Psoas muscle (tissue), 7 donors: ENCODE measurements at regions not wholly inside any gene's neighbourhood (a gene's known extent, or its start where the extent isn't known, plus 50 kb on each side); places are given as distances from the start of the nearest gene placed in this dataset.
A peak's percentile ranks its signal among the peaks of the same experiment; 100 is the strongest.

Experiments used
- ATAC-seq, 4 donors: fragments of 200-7000 bp; cut with Tn5 transposase; one replicate each; pipeline ENCODE4 v1.9.1; 2020; ENCODE audit warnings: moderate library complexity in 3 of 4, mild to moderate bottlenecking in 2 of 4
- DNase-seq, 2 donors: peaks; one replicate each; pipeline ENCODE4 v3.0.0-alpha.2; 2020
- H3K27ac ChIP-seq: fragments of 200-600 bp; one replicate; pipeline ENCODE4 v1.8.0; 2022
- H3K27me3 ChIP-seq, 3 donors: fragments of 200-600 bp in 1 of 3; one replicate each; pipeline versions ENCODE4 v1.6.1 to v1.8.0; 2013 to 2022; ENCODE audit warnings: low read length in 2 of 3, mild to moderate bottlenecking in 2 of 3, moderate library complexity in 1 of 3; ENCODE audit not compliant: insufficient read depth in 3 of 3
- H3K36me3 ChIP-seq, 2 donors: fragments of 200-600 bp in 1 of 2; one replicate each; pipeline versions ENCODE4 v1.6.1 to v1.8.0; 2013 to 2022; ENCODE audit warnings: low read depth in 1 of 2, mild to moderate bottlenecking in 1 of 2, moderate library complexity in 1 of 2; ENCODE audit not compliant: insufficient read depth in 1 of 2
- H3K4me1 ChIP-seq: fragments of 200-600 bp; one replicate; pipeline ENCODE4 v1.8.0; 2022
- H3K4me3 ChIP-seq: fragments of 200-600 bp; one replicate; pipeline ENCODE4 v1.8.0; 2022; ENCODE audit warnings: mild to moderate bottlenecking
- H3K9me3 ChIP-seq: fragments of 200-600 bp; one replicate; pipeline ENCODE4 v1.8.0; 2022
- WGBS, 3 donors: extraction: QIAGEN DNeasy Blood & Tissue Kit; methylation state at CpG; one replicate each; pipeline versions ENCODE4 v1.1.6 to v1.1.7; 2013; 5-methylcytosine and 5-hydroxymethylcytosine counted together
- intact Hi-C, 2 donors: fragments of 100-400 bp; cut with DNase I; formaldehyde crosslinking; loops; one replicate each; pipeline versions ENCODE4 v1.11.0 to v1.14.2; 2022
- TF ChIP-seq, protein P1 (sequence below): fragments of 200-600 bp; IDR thresholded peaks from one replicate; pipeline ENCODE4 v1.8.0; 2022; ENCODE audit warnings: antibody characterized with exemption
- donor health status: healthy with polysubstance abuse.
- donor health status: DM: no; HTN: no; CAD: no; lungs with moderate emphysema.
- donor health status: Bipolar disorder and iron deficiency.
- donor health status: healthy.
- donor health status: DM: yes; HTN: yes; CAD: no.
- donor health status: DM: no; HTN: no; CAD: no.
- donor health status: DM: yes; HTN: yes; CAD: no.

DNA sequence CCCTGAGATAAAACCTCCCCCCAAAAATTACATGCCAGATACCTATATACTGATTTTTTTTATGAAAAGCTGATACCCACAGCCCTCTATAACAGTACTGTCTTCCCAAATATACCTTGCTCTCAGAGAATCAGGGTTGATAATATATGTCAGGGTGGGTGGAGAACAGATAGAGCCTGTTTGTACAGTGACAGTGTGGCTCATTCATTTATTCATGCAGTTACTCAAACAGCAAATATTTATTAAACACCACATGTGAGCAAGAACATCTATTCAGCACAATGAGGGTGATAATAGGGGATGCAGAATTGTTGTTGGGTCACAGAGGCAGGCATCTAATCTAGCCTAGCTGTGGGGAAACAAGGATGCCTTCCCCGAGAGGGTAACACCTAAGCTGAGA is 334.2 kb downstream of the MAFB start:
- TF ChIP-seq, protein P1, sequence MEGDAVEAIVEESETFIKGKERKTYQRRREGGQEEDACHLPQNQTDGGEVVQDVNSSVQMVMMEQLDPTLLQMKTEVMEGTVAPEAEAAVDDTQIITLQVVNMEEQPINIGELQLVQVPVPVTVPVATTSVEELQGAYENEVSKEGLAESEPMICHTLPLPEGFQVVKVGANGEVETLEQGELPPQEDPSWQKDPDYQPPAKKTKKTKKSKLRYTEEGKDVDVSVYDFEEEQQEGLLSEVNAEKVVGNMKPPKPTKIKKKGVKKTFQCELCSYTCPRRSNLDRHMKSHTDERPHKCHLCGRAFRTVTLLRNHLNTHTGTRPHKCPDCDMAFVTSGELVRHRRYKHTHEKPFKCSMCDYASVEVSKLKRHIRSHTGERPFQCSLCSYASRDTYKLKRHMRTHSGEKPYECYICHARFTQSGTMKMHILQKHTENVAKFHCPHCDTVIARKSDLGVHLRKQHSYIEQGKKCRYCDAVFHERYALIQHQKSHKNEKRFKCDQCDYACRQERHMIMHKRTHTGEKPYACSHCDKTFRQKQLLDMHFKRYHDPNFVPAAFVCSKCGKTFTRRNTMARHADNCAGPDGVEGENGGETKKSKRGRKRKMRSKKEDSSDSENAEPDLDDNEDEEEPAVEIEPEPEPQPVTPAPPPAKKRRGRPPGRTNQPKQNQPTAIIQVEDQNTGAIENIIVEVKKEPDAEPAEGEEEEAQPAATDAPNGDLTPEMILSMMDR, result no peak
- Histone ChIP-seq H3K27ac (no peak overlapping the region), H3K4me3 (no peak overlapping the region), H3K27me3 (no peaks in the 10 kb centered on the region), H3K4me1 (no peaks in the 10 kb centered on the region), H3K36me3 (no peaks in the 10 kb centered on the region), H3K9me3 (no peaks in the 10 kb centered on the region)
- DNase-seq (no peak), ATAC-seq (no peak)
- intact Hi-C loops, result no loop called here
- WGBS, 3 donors, result 82 to 96% (median 92%) methylated on average over 1 of the region's 1 CpG

DNA sequence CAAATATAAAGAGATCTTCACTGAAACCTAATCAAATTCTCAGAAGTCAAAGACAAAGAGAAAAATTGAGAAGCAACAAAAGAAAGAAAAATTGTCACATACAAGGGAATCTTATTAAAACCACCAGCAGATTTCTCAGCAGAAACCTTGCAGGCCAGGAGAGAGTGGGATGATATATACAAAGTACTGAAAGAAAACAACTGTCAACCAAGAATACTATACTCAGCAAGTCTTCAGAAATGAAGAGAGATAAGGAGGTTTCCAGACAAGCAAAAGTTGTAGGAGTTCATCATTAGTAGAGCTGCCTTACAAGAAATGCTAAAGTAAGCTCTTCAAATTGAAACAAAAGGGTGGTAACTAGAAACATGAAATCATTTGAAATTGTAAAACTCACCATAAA is 345.6 kb downstream of the MAFB start:
- Histone ChIP-seq H3K9me3 (peaks cover 21% of the 10 kb centered on the region), H3K36me3 (no peaks in the 10 kb centered on the region), H3K4me3 (no peak overlapping the region), H3K27me3 (no peaks in the 10 kb centered on the region), H3K4me1 (no peaks in the 10 kb centered on the region), H3K27ac (no peak overlapping the region)
- ATAC-seq, result no peak
- intact Hi-C loops, result no loop called here
- TF ChIP-seq, protein P1, result no peak
- DNase-seq, result no peak

DNA sequence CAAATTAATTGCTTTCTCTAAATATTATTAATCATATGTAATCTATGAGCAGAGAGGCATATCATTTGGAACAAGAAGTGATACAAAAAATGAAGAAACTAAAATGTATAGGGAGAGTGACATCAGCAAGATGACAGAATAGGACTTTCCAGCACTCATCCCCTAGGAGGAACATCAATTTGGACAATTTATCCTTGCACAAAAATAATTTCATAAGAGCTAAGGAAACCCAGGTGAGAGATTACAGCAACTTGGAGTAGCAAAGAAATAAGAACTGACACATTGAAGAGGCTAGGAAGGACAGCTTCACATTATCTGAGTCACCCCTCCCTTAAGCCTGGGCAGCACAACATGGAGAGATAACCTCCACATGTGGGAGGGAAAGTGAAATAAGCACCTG is 347.5 kb downstream of the MAFB start:
- H3K4me1 ChIP-seq, result peaks cover 4% of the 10 kb centered on the region
- no peak overlapping the region for H3K4me3 ChIP-seq
- ATAC-seq (no peak), DNase-seq (no peak)
- H3K36me3 ChIP-seq, result no peaks in the 10 kb centered on the region
- H3K9me3 ChIP-seq, result peaks cover 21% of the 10 kb centered on the region
- H3K27ac ChIP-seq, result no peak overlapping the region
- TF ChIP-seq, protein P1, result no peak
- intact Hi-C loops, result no loop called here
- no peaks in the 10 kb centered on the region for H3K27me3 ChIP-seq

DNA sequence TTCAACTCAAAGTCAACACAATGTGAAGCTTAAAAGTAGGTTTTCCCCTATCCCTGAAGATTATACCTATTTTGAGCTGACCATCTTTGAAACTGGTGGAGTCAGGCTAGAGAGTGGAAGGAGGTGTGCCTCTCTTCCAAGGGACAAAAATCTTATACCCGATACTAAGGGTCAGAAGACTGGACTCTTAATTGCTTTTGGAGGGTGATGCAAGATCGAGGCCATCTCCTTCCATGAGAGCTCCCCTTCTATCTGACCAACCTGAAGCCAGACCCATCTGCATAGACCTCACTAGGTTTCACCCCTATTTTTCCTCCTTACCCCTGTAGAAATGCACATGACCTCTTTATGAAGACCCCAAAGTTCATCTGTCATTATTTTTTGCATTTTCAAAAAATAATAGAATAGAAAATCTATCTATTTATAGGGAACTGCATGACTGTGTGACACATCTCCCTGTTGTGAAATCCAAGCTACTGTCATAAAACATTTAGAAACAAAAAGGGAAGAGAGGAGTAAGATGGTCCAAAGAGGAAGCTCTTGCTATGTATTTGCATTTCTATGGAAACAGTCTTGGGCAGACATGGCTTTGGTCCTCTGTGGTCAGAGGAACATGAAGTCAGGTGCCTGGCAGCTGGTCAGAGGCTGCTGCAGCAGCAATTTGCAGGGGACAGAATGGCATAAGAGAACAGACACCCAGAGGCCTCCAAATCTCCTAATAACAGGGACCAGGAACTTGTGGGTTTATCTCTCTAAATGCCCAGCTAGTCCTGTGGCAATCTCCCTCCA is 349.2 kb downstream of the MAFB start:
- Histone ChIP-seq H3K4me1 (peaks cover 9% of the 10 kb centered on the region), H3K4me3 (no peak overlapping the region), H3K27me3 (no peaks in the 10 kb centered on the region), H3K9me3 (peaks cover 18% of the 10 kb centered on the region), H3K27ac (no peak overlapping the region), H3K36me3 (no peaks in the 10 kb centered on the region)
- TF ChIP-seq, protein P1, result no peak
- 82 to 95% (median 87%) methylated on average over 2 of the region's 2 CpGs for WGBS, 3 donors
- ATAC-seq (peak in 2 of 4 donors; percentile 24 to 29), DNase-seq (peak; percentile 27 to 71)
- intact Hi-C loops, result no loop called here

DNA sequence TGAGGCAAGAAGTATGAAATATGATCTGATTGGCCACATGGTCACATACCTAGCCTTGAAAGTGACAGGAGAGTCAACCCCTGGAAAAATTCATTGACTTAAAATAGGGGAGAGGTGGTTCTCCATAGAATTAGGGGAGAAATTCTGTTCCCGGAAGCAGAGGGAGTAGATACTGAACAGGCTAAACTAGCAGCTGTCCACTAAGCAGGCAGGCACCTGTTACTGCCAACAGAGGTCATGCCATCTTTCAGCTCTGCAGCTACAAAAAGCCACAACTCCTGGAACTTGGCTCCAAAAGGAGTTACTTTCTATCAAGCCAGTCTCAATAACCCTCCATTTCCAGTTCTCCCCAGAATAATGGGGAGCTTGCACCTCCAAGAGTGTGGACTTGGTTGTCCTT is 352.5 kb downstream of the MAFB start:
- TF ChIP-seq, protein P1, result no peak
- DNase-seq (no peak), ATAC-seq (peak in 3 of 4 donors; percentile 30 to 64 (median 58))
- WGBS, 3 donors, result 25 to 36% (median 29%) methylated on average over 1 of the region's 1 CpG
- Histone ChIP-seq H3K4me1 (peaks cover 9% of the 10 kb centered on the region), H3K27ac (no peak overlapping the region), H3K4me3 (no peak overlapping the region), H3K9me3 (no peaks in the 10 kb centered on the region), H3K27me3 (no peaks in the 10 kb centered on the region), H3K36me3 (no peaks in the 10 kb centered on the region)
- intact Hi-C loops, result no loop called here
